Liver (tissue), 8 donors: ENCODE measurements at regions not wholly inside any gene's neighbourhood (a gene's known extent, or its start where the extent isn't known, plus 50 kb on each side); places are given as distances from the start of the nearest gene placed in this dataset.

Experiments
- DNase-seq: peaks from one replicate; pipeline ENCODE4 v3.0.0-alpha.2; 2017; ENCODE audit warnings: low spot score
- H3K27ac ChIP-seq, 2 donors: one replicate each; pipeline ENCODE4 v1.7.0; 2013; ENCODE audit warnings: inconsistent platforms in 2 of 2, low read length in 2 of 2, control low read depth in 1 of 2, low read depth in 1 of 2, mild to moderate bottlenecking in 1 of 2
- H3K27me3 ChIP-seq, 4 donors: one replicate each; pipeline versions ENCODE4 v1.6.1 to v1.7.0; 2013; ENCODE audit warnings: low read length in 3 of 4, inconsistent platforms in 1 of 4, mild to moderate bottlenecking in 1 of 4, moderate library complexity in 1 of 4; ENCODE audit not compliant: control insufficient read depth in 4 of 4, insufficient read depth in 4 of 4
- H3K36me3 ChIP-seq, 4 donors: one replicate each; pipeline versions ENCODE4 v1.6.1 to v1.7.0; 2013; ENCODE audit warnings: low read length in 3 of 4, mild to moderate bottlenecking in 3 of 4, low read depth in 1 of 4, moderate library complexity in 1 of 4; ENCODE audit not compliant: control insufficient read depth in 4 of 4, insufficient read depth in 3 of 4
- H3K4me1 ChIP-seq, 4 donors: one replicate each; pipeline versions ENCODE4 v1.6.1 to v1.7.0; 2013; ENCODE audit warnings: low read length in 3 of 4, mild to moderate bottlenecking in 3 of 4, moderate library complexity in 1 of 4; ENCODE audit not compliant: control insufficient read depth in 4 of 4, insufficient read depth in 4 of 4
- H3K4me3 ChIP-seq, 3 donors: one replicate each; pipeline versions ENCODE4 v1.6.1 to v1.7.0; 2013; ENCODE audit warnings: low read length in 3 of 3, control low read depth in 1 of 3, low read depth in 1 of 3, mild to moderate bottlenecking in 1 of 3
- H3K9ac ChIP-seq, 2 donors: one replicate each; pipeline ENCODE4 v1.7.0; 2013; ENCODE audit warnings: low read length in 2 of 2, mild to moderate bottlenecking in 2 of 2, moderate library complexity in 2 of 2, control low read depth in 1 of 2, low read depth in 1 of 2
- H3K9me3 ChIP-seq, 4 donors: one replicate each; pipeline versions ENCODE4 v1.6.1 to v1.7.0; 2013; ENCODE audit warnings: low read length in 3 of 4; ENCODE audit not compliant: control insufficient read depth in 4 of 4
- EGR1 ChIP-seq, 2 donors: IDR thresholded peaks; 2 replicates each; pipeline ENCODE4 v1.6.1; 2016 to 2018; ENCODE audit warnings: antibody characterized with exemption in 2 of 2, low read depth in 2 of 2
- FOXA1 ChIP-seq: IDR thresholded peaks from 2 replicates; pipeline ENCODE4 v1.6.1; 2016; ENCODE audit warnings: antibody characterized with exemption
- HNF4G ChIP-seq: IDR thresholded peaks from 2 replicates; pipeline ENCODE4 v1.6.1; 2016; ENCODE audit warnings: antibody characterized with exemption
- RXRA ChIP-seq, 2 donors: IDR thresholded peaks; 2 replicates each; pipeline ENCODE4 v1.6.1; 2017 to 2018; ENCODE audit warnings: antibody characterized with exemption in 2 of 2, mild to moderate bottlenecking in 1 of 2
- TAF1 ChIP-seq: conservative IDR thresholded peaks from 2 replicates; pipeline ENCODE4 v1.6.1; 2016; ENCODE audit warnings: antibody characterized with exemption, mild to moderate bottlenecking
- ZBTB33 ChIP-seq: IDR thresholded peaks from 2 replicates; pipeline ENCODE4 v1.6.1; 2016; ENCODE audit warnings: antibody characterized with exemption
- WGBS: extraction: QIAGEN DNeasy Blood & Tissue Kit; methylation state at CpG from one replicate; pipeline ENCODE4 v1.1.7; 2013; 5-methylcytosine and 5-hydroxymethylcytosine counted together
- TF ChIP-seq, protein P1 (sequence below): IDR thresholded peaks from 2 replicates; pipeline ENCODE4 v1.6.1; 2016; ENCODE audit warnings: antibody characterized with exemption
- TF ChIP-seq, protein P2 (sequence below): IDR thresholded peaks from 2 replicates; pipeline ENCODE4 v1.6.1; 2016; ENCODE audit warnings: antibody characterized with exemption, mild to moderate bottlenecking
- TF ChIP-seq, protein P3 (sequence below): fragments of 150-350 bp; IDR thresholded peaks from 2 replicates; pipeline ENCODE4 v1.5.1; 2017; ENCODE audit warnings: improper control_type of control experiment, low read depth, low read length; ENCODE audit not compliant: missing input control
- donor health status: healthy.
- donor health status: healthy.
- donor health status: healthy.
- donor health status: healthy.
- donor health status: healthy.

DNA sequence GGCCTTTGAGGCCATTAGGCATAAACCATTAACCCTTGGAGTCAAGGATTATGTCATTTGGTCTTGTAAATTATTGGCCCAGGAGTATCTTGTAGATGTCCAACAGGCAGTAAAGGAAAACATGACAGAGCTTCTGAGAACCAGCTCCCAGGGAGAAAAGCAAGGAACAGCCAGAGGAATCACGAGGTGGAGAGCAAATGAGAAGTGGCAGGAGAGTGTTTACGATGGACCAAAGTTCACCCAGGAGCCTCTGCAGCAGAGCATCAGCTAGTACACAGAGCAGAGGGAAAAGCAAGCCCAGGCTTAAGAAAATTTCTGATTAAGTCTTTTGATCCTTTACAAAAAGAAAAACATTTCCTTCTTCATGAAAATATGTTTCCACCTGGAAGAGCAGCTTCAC is 206.2 kb downstream of the NDUFS4 start:
- no peaks in the 10 kb centered on the region for H3K4me1 ChIP-seq
- no peak overlapping the region for H3K9ac ChIP-seq
- TF ChIP-seq RXRA (IDR thresholded peaks at IDR 0.05) = no peak
- TF ChIP-seq ZBTB33 = no peak
- TF ChIP-seq, protein P1, sequence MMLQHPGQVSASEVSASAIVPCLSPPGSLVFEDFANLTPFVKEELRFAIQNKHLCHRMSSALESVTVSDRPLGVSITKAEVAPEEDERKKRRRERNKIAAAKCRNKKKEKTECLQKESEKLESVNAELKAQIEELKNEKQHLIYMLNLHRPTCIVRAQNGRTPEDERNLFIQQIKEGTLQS = no peak
- TF ChIP-seq, protein P2, sequence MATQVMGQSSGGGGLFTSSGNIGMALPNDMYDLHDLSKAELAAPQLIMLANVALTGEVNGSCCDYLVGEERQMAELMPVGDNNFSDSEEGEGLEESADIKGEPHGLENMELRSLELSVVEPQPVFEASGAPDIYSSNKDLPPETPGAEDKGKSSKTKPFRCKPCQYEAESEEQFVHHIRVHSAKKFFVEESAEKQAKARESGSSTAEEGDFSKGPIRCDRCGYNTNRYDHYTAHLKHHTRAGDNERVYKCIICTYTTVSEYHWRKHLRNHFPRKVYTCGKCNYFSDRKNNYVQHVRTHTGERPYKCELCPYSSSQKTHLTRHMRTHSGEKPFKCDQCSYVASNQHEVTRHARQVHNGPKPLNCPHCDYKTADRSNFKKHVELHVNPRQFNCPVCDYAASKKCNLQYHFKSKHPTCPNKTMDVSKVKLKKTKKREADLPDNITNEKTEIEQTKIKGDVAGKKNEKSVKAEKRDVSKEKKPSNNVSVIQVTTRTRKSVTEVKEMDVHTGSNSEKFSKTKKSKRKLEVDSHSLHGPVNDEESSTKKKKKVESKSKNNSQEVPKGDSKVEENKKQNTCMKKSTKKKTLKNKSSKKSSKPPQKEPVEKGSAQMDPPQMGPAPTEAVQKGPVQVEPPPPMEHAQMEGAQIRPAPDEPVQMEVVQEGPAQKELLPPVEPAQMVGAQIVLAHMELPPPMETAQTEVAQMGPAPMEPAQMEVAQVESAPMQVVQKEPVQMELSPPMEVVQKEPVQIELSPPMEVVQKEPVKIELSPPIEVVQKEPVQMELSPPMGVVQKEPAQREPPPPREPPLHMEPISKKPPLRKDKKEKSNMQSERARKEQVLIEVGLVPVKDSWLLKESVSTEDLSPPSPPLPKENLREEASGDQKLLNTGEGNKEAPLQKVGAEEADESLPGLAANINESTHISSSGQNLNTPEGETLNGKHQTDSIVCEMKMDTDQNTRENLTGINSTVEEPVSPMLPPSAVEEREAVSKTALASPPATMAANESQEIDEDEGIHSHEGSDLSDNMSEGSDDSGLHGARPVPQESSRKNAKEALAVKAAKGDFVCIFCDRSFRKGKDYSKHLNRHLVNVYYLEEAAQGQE = no peak
- TF ChIP-seq HNF4G = no peak
- DNase-seq = no peak
- no peak overlapping the region for H3K27ac ChIP-seq
- no peaks in the 10 kb centered on the region for H3K27me3 ChIP-seq
- no peak overlapping the region for H3K4me3 ChIP-seq
- 41% methylated on average over 2 of the region's 2 CpGs for WGBS
- H3K9me3 ChIP-seq = no peaks in the 10 kb centered on the region
- no peaks in the 10 kb centered on the region for H3K36me3 ChIP-seq

- no peaks in the 10 kb centered on the region for H3K36me3 ChIP-seq
- no peaks in the 10 kb centered on the region for H3K4me1 ChIP-seq
- no peak overlapping the region for H3K27ac ChIP-seq
- no peak for DNase-seq
- no peak overlapping the region for H3K4me3 ChIP-seq
- 67% methylated on average over 5 of the region's 5 CpGs for WGBS
- H3K9ac ChIP-seq = no peak overlapping the region
- H3K9me3 ChIP-seq = no peaks in the 10 kb centered on the region
- no peaks in the 10 kb centered on the region for H3K27me3 ChIP-seq
- no peak for TF ChIP-seq EGR1 (IDR thresholded peaks at IDR 0.05; ENCODE audit: low read depth in 2 of 2)
- TF ChIP-seq, protein P3, sequence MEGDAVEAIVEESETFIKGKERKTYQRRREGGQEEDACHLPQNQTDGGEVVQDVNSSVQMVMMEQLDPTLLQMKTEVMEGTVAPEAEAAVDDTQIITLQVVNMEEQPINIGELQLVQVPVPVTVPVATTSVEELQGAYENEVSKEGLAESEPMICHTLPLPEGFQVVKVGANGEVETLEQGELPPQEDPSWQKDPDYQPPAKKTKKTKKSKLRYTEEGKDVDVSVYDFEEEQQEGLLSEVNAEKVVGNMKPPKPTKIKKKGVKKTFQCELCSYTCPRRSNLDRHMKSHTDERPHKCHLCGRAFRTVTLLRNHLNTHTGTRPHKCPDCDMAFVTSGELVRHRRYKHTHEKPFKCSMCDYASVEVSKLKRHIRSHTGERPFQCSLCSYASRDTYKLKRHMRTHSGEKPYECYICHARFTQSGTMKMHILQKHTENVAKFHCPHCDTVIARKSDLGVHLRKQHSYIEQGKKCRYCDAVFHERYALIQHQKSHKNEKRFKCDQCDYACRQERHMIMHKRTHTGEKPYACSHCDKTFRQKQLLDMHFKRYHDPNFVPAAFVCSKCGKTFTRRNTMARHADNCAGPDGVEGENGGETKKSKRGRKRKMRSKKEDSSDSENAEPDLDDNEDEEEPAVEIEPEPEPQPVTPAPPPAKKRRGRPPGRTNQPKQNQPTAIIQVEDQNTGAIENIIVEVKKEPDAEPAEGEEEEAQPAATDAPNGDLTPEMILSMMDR = no peak
- no peak for TF ChIP-seq TAF1
- TF ChIP-seq FOXA1 = no peak
Observed at GRCh38 chr5:53777864-53778618, 217.6 kb downstream of the NDUFS4 start.
